RPMI8226 (cell line): ENCODE measurements at regions not wholly inside any gene's neighbourhood (a gene's known extent, or its start where the extent isn't known, plus 50 kb on each side); places are given as distances from the start of the nearest gene placed in this dataset.
"Not testable (repeated sequence)": the region's sequence is repeated elsewhere in the genome, so short reads cannot be mapped to it uniquely, and the experiment has no call there.

Experiments
- DNase-seq: peaks from one replicate; pipeline ENCODE4 v3.0.0-alpha.2; 2015

- DNase-seq: no peak
Observed at GRCh38 chr13:34376483-34376882, 558.5 kb downstream of the RFC3 start.

- no peak for DNase-seq
Observed at GRCh38 chr13:34381228-34381627, 560.8 kb upstream of the NBEA start.

GRCh38 chr13:34383728-34384127 is 558.3 kb upstream of the NBEA start:
- DNase-seq: no peak

- not testable (repeated sequence) for DNase-seq
Observed at GRCh38 chr13:34386229-34386628, 555.8 kb upstream of the NBEA start.

GRCh38 chr13:34391076-34391475 is 551.0 kb upstream of the NBEA start:
- no peak for DNase-seq

GRCh38 chr13:34401696-34402095 is 540.4 kb upstream of the NBEA start:
- DNase-seq: no peak

GRCh38 chr13:34405410-34406181 is 536.5 kb upstream of the NBEA start:
- no peak for DNase-seq

GRCh38 chr13:34408640-34409039 is 533.4 kb upstream of the NBEA start:
- no peak for DNase-seq

GRCh38 chr13:34409496-34410182 is 532.4 kb upstream of the NBEA start:
- no peak for DNase-seq

GRCh38 chr13:34410678-34411077 is 531.4 kb upstream of the NBEA start:
- no peak for DNase-seq

GRCh38 chr13:34411177-34411576 is 530.9 kb upstream of the NBEA start:
- DNase-seq: no peak

- no peak for DNase-seq
Observed at GRCh38 chr13:34411894-34412293, 530.2 kb upstream of the NBEA start.

- no peak for DNase-seq
Observed at GRCh38 chr13:34412295-34412694, 529.8 kb upstream of the NBEA start.

- no peak for DNase-seq
Observed at GRCh38 chr13:34412817-34413375, 529.2 kb upstream of the NBEA start.

- no peak for DNase-seq
Observed at GRCh38 chr13:34413538-34414210, 528.4 kb upstream of the NBEA start.

GRCh38 chr13:34414616-34415015 is 527.5 kb upstream of the NBEA start:
- DNase-seq: no peak

- no peak for DNase-seq
Observed at GRCh38 chr13:34416971-34417380, 525.1 kb upstream of the NBEA start.

GRCh38 chr13:34417896-34418295 is 524.2 kb upstream of the NBEA start:
- DNase-seq: no peak

- no peak for DNase-seq
Observed at GRCh38 chr13:34419025-34419424, 523.0 kb upstream of the NBEA start.

GRCh38 chr13:34419755-34420154 is 522.3 kb upstream of the NBEA start:
- no peak for DNase-seq

- no peak for DNase-seq
Observed at GRCh38 chr13:34420702-34421346, 521.2 kb upstream of the NBEA start.

- no peak for DNase-seq
Observed at GRCh38 chr13:34421347-34421719, 520.7 kb upstream of the NBEA start.

GRCh38 chr13:34421858-34422475 is 520.1 kb upstream of the NBEA start:
- no peak for DNase-seq
